GM19025 (cell line): ENCODE measurements at regions not wholly inside any gene's neighbourhood (a gene's known extent, or its start where the extent isn't known, plus 50 kb on each side); places are given as distances from the start of the nearest gene placed in this dataset.
"Not testable (repeated sequence)": the region's sequence is repeated elsewhere in the genome, so short reads cannot be mapped to it uniquely, and the experiment has no call there.

Experiments used
- ATAC-seq: cut with Tn5 transposase; IDR thresholded peaks from one replicate; pipeline ENCODE4 v1.9.1; 2021; ENCODE audit warnings: mild to moderate bottlenecking, low read depth, moderate library complexity; ENCODE audit not compliant: unreplicated experiment

DNA sequence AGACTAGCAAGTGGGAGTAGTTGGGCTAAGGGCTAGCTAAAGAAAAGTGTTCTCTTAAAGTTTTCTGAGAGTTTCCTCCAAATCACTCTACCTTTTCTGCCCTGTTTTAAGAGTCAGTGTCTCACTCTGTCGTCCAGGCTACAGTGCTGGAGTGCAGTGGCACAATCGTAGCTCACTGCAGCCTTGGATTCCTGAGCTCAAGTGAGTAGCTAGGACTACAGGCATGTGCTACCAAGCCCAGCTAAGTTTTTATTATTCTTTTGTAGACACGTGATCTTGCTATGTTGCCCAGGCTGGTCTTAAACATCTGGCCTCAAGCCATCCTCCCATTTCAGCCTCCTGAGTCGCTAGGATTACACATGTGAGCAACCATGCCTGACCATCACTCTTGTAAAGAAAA is 378.9 kb downstream of the CAAP1 start:
- no peak for ATAC-seq

DNA sequence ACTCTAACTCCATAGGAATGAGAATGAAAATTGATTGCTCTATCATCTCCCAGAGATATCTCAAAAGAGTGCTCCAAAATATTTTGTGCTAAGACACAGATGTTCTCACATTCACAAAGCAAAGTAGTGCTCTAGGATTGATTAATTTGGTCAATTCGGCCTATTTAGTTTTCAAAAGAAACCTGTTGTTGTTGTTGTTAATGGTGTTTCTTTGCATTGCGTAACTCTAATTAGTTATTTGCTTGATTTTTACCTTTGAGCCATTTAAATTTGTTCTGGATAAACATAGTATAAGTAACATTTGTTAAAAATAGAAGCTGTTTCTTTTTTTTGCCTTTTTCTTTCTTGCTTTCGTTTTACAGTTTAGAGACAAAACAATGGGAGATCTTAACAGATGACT is 382.5 kb downstream of the CAAP1 start:
- no peak for ATAC-seq

DNA sequence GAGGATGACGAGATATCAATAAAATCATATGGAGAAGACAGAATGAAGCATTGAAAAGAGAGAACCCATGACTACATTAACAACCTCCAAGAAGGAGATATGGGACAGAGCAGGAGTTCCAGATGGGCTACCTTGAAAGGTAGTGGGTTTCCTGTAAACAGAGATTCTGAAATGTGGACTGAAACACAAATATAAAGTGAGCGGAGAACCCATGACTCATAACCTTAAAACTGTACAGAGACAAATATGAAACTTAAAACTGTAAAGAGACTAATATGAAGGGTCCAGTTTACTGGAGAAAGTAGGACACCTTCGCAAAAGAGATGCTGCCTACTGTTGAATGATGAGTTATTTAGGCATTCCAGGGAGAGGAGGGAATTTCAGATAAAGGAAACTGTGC is 383.7 kb downstream of the CAAP1 start:
- no peak for ATAC-seq

DNA sequence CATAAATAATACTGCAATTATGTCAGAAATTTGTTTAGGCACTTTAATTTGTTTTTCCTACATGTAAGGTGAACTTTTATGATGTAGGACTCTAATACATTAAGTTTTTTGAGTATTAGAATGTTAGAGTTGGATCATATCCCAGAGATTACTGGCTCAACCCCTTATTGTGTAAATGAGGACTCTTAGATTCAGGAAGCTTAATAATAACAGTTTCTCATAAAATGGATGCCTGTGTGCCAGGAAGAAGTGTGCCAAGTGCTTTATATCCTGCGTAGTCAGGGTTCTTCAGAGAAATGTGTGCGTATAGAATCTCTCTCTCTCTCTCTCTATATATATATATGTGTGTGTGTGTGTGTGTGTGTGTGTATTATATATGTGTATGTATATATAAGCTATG is 388.5 kb downstream of the CAAP1 start:
- ATAC-seq, result no peak

DNA sequence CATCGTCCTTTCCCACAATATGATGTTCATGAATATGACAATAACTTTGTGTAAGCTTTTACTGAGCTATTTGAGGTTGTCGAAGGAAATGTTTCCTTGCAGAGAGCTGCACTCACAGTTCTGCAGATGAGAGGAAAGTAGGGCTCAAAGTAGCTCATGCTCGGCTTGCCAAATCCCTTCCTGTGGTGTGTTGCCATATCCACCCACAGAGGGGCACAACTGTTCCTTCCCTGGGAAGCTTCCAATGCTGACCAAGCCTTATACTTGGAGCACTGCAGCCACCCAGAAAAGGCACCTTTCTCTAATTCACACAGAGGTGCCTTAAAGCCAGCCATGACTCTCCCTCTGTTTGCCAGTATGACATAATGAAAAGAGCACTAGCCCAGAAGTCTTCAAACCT is 390.3 kb downstream of the CAAP1 start:
- no peak for ATAC-seq

DNA sequence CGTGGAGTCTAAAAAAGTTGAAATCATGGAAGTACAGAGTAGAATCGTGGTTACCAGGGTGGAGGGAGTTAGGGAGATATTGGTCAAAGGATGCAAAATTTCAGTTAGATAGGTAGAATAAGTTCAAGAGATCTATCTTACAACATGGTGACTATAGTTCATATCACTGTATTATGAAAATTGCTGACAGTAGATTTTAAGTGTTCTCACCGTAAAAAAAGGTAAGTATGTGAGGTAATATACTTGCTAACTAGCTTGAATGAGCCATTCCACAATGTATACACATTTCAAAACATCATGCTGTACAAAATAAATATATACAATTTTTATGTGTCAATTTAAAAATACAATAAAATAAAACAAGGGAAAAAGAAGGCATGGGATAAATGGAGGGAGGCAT is 392.1 kb downstream of the CAAP1 start:
- ATAC-seq, result no peak

DNA sequence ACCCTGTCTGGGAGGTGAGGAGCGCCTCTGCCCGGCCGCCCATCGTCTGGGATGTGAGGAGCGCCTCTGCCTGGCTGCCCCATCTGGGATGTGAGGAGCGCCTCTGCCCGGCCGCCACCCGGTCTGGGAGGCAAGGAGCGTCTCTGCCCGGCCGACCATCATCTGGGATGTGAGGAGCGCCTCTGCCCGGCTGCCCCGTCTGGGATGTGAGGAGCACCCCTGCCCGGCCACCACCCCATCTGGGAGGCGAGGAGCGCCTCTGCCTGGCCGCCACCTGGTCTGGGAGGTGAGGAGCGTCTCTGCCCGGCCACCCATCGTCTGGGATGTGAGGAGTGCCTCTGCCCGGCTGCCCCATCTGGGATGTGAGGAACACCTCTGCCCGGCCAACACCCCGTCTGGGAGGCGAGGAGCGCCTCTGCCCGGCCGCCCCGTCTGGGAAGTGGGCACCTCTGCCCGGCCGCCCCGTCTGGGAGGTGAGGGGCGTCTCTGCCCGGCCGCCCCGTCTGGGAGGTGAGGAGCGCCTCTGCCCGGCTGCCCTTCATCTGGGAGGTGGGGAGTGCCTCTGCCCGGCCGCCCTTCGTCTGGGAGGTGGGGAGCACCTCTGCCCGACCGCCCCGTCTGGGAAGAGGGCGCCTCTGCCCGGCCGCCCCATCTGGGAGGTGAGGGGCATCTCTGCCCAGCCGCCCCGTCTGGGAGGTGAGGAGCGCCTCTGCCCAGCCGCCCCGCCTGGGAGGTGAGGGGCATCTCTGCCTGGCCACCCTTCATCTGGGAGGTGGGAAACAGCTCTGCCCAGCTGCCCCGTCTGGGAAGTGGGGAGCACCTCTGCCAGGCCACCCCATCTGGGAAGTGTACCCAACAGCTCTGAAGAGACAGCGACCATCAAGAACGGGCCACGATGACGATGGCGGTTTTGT is 399.7 kb downstream of the CAAP1 start:
- ATAC-seq, result not testable (repeated sequence)

DNA sequence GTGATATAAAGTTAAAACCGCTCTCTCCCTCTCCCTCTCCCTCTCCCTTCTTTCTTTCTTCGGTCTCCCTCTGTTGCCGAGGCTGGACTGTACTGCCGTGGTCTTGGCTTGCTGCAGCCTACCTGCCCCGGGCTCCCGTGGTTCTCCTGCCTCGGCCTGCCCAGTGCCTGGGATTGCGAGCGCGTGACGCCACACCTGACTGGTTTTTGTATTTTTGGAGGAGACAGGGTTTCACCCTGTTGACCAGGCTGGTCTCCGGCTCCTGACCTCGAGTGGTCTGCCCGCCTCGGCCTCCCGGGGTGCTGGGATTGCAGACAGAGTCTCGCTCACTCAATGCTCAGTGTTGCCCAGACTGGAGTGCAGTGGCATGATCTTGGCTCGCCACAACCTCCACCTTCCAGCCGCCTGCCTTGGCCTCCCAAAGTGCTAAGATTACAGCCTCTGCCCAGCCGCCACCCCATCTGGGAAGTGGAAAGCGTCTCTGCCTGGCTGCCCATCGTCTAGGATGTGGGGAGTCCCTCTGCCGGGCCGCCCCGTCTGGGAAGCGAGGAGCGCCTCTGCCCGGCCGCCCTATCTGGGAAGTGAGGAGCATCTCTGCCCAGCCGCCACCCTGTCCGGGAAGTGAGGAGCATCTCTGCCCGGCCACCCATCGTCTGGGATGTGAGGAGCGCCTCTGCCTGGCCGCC is 400.5 kb downstream of the CAAP1 start:
- ATAC-seq, result not testable (repeated sequence)

DNA sequence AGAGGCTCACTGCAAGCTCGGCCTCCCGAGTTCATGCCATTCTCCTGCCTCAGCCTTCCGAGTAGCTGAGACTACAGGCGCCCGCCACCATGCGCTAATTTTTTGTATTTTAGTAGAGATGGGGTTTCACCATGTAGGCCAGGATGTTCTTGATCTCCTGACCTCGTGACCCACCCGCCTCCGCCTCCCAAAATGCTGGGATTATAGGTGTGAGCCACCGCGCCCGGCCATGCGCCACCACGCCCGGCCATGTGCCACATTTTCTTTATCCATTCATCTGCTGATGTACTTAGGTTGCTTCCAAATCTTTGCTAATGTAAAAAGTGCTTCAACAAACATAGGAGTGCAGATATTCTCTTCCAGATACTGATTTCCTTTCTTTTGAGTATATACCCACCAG is 408.6 kb downstream of the CAAP1 start:
- ATAC-seq, result no peak

DNA sequence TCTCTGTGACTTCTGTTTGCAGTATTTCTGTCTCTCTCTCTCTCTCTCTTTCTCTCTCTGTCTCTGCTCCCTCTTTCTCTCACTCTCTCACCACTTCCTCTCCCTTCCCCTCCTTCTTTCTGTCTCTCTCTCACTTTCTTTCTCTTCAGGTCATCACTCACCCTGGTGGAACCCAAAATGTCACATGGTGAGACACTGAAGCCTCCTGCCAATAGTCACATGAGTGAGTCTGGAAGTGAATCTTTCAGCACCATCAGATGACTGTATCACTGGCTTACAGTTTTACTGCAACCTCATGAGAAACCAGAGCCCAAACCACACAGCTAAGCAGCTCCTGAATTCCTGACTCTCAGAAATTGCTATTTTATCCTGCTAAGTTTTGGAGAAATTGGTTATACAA is 414.6 kb downstream of the CAAP1 start:
- no peak for ATAC-seq

DNA sequence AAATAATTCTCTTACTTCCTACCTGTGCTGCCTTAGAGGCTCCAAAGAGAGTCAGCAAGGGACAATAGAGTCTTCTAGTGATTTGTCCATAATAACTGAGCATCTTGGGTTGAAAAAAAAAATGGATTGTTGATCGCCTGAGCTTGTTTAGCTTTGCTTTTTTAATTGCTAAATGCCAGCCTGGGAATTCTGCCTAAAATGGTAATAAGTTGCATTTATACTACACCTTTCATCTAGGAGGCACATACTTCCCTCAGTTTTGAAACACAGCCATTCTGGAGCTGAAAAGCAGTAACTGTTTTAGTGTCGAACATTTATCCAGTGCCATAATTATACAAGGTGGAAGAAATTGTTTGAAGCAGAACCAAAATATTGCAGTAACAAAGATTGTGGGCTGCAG is 421.3 kb downstream of the CAAP1 start:
- ATAC-seq, result no peak

DNA sequence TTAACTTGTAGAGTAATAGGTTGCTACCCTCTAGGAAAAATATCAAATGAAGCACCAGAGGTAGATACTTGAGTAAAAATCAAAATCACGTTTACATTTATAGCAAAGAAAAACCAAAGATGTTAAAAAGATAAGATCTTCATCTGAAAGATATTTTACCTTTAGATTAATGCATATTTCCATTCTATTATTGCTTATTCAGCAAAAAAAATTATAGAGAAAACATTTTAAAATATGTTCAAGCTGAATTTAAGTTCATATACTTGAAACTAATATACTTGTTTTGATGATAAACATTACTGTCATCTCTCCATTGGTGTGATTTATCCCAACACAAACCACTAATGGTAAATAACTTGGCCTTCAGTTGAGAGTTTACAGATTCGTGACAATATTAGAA is 422.3 kb downstream of the CAAP1 start:
- no peak for ATAC-seq

DNA sequence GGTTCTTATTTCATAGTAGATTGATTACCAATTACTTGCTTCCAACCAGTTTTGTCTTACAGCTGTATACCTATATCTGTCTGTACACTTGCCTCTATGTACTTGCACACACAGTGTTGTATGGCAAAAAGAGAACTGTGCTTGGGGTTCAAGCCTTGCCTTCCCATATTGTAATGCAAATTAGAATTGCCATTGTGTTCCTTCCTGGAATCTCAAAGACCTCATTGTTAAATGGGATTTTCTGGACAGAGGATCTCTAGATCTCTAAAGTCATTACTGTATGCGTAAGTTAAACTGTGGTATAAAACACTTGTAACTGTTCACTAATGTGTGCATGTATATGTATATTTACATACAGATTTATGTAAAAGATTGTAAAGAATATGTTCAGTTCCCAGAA is 428.8 kb downstream of the CAAP1 start:
- ATAC-seq, result no peak

DNA sequence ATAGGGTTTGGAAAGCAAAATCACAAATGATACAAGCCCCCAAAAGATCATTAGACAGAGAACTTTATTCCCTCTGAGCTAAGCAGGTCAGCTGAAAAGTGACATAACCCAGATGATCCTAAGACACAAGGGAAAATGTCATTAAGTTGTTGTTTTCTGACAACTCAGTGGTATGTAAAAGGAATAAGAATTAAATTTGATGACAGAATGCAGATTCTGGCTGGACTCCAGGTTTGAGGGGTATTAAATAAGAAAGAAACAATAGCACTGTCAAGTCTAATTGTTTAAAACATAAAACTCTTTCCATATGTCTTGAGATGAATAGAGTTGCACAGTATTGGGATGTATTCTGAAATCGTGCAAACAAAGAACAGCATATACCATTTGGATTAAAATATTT is 429.9 kb downstream of the CAAP1 start:
- ATAC-seq, result no peak

DNA sequence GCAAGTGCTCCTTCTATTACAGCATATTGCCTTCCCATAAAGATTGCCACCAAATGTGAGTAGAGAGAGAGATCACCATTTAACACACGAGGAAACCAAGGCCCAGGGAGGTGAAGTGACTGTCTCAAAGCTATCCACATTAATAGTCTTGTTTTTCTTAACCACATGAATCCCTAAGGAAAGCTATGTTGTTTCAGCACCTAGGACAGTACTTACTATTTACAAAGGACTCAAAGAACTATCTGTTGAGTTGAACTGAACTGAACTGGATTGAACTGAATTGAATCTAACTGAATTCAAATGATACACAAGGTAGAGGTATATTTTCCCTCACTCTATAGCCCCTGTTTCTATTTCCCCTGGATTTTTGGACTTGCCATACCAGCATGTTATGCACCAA is 430.4 kb downstream of the CAAP1 start:
- ATAC-seq, result no peak

DNA sequence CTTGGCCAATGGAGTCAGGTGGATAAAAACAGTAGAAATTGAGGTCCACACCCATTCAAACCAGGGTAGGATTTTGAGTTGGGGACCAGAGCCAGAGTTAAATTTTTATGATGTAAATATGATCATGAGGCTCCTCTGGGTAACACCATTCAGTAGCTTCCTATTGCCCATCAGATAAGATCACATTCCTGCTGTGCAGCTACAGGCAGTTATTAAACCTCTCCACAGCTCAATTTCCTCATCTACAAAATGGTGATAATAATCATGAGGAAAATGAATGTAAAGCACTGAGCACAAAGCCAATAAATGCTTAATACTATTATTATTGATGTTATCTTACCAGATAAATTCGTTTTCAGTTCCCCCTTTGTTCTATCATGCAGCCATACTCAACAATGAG is 432.0 kb downstream of the CAAP1 start:
- no peak for ATAC-seq

DNA sequence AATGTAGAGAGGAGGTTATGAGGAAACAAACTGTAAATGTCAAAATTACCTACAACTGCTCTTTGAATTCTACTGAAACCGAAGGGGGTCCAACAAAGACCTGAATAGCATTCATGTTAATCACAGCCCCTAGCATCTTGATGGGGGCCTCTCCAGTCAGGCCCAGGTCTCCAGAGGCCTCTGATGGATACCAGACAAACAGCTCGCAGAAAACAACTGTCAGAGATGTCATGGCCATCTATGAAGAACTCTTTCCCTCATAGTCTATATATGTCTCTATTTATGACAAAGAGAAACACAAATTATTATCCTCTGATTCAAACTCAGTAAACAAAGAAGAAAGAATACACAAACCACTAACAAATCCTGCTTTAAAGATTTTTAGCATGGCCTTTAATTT is 432.6 kb downstream of the CAAP1 start:
- ATAC-seq, result no peak

DNA sequence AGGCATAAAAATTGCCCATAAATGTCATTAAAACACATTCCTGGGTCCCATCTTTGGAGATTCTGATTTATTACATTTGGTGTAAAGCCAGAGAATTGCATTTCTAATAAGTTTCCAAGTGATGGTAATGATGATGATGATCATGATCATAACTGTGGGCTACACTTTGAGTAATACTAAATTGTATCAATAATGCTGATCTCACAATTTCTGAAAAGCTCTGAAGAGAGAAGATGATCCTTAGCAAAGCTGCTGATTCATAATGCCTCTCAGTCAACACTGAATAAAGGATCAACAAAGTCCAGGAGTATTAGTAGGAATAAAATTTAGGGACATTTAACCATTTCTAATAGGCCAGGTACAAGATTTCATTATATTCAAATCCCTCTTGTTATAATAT is 434.5 kb downstream of the CAAP1 start:
- no peak for ATAC-seq

DNA sequence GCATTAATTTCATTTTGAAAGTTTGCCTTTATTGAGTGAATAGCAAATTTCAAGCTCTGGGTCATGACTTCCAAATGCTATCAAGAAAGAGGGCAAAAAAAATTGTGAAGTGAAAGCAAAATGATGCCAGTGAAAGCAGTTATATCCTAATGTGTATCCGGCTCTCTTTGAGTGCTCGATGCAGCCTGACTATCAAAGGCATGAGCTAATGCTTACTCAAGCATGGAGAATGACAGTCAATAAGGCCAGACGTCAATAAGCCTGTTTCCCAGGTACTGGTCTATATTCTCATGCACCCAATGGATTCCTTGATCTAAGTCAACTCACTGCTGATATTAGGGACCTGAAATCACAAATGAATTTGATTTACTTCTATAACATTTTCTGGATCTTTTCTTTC is 435.5 kb downstream of the CAAP1 start:
- ATAC-seq, result no peak

DNA sequence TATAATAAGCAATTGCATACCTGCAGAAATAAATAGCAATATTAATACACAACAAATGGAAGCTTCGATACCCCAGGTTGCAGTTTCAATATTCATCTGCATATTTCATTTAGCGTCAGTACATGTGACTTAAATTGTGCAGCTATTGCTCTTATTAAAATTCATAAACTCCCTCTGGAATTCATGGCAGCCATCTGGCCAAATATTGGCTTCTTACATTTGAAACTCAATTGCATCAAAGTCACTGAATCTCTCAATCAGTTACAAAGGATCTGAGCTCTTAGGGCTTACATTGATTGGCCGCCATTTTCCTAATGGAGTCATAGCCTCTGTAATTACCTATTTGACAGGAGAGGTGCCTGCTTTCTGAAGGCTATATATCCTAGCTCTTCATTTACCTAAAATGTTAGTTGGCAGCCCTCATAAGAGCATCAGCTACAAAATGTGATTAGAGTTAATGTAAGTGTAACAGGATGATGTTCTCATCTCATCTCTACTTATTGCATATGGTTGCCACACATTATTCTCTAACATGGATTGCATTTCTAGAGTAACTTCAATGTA is 453.5 kb downstream of the CAAP1 start:
- ATAC-seq, result no peak

DNA sequence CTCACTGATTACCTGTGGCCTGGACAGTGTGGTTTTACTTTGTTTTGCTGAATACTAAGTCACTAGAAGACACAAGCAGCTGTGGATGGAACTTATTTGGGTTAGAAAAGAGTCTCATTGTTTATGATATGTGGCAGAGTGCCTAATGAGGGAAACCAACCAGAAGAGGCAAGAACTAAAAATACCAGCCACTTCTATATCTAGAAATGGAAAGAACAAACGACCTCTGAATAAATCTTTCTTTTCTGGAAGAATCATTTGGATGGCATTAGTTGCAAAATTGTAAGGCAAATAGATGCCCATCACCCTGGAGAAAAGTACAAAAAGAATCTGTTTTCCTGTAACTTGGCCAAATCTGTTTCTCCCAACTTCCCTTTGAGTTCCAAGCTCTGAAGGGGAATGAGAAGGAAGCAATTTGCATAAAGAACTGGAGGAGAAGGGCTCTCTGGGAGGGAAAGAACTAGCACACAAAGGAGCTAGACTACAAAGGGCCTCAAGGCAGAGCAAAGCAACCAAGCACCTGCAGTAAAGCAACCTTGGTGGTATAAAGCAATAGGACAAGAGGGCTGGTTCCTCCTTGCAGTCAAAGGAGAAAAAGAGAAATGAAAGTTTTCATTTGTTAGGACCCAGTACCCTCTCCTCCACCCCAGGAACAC is 455.4 kb downstream of the CAAP1 start:
- no peak for ATAC-seq
